ENCODE measurements at regions not wholly inside any gene's neighbourhood (a gene's known extent, or its start where the extent isn't known, plus 50 kb on each side); places are given as distances from the start of the nearest gene placed in this dataset.
"Not testable (repeated sequence)": the region's sequence is repeated elsewhere in the genome, so short reads cannot be mapped to it uniquely, and the experiment has no call there.

DNA sequence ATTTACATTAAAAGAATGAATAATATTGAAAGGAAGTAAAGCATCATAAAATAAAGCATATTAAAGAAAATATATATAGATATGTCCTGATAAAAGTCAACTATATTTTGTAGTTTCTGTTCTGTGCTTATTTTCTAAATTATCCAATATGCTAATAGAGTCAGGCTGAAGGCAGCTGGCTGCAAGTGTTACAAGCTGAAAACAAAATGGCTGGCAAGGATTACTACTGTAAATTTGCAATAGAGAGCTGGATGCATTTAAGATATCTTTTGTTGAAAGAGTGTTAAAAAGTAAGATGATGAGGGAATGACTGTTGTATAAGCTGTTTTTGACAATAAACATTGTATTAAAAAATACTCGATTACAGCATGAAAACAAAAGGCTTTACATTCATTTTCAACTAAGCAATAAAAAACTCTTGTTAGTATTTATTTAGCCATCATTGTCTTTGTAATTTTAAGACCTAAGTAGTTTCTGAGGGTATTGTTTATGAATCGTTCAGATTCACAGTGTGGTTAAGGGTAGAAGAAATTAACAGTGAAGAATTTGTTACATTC lies 76.3 kb downstream of the TANC2 start:
- H3K27ac ChIP-seq (ENCODE audit: insufficient read depth, low read length, poor library complexity, severe bottlenecking): no peak overlapping the region
- Mint-ChIP-seq H3K36me3 (no peaks in the 10 kb centered on the region), H3K4me3 (no peak overlapping the region), H3K9me3 (peaks cover 0 to 1% (median 0%) of the 10 kb centered on the region in 7 donors), H3K4me1 (peaks cover 0 to 6% (median 1%) of the 10 kb centered on the region in 4 donors), H3K27ac (no peak overlapping the region), H3K27me3 (peaks cover 15% of the 10 kb centered on the region)
- H3K36me3 ChIP-seq (ENCODE audit: control insufficient read depth, insufficient read depth, low read length): no peaks in the 10 kb centered on the region
- H3K9me3 ChIP-seq (ENCODE audit: control insufficient read depth in 2 of 2, low read length in 2 of 2): no peaks in the 10 kb centered on the region
- H3K4me1 ChIP-seq (ENCODE audit: control insufficient read depth, insufficient read depth, low read length, poor library complexity, severe bottlenecking): no peaks in the 10 kb centered on the region
- ATAC-seq (ENCODE audit: low read depth in 2 of 2) (no peak), DNase-seq (no peak)
- peaks cover 2% of the 10 kb centered on the region for H3K27me3 ChIP-seq (ENCODE audit: control insufficient read depth, insufficient read depth, low read length)
- H3K4me3 ChIP-seq (ENCODE audit: low read depth, low read length): no peak overlapping the region

DNA sequence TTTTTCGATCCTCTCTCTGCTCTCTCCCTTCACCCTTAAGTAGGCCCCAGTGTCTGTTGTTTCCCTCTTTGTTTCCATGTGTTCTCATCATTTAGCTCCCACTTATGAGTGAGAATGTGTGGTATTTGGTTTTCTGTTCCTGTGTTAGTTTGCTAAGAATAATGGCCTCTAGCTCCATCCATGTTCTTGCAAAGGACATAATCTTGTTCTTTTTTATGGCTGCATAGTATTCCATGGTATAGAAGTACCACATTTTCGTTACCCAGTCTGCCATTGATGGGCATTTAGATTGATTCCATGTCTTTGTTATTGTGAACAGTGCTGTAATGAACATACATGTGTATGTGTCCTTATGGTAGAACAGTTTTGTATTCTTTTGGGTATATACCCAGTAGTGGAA lies 91.5 kb downstream of the TANC2 start:
- not testable (repeated sequence) for H3K4me1 ChIP-seq (ENCODE audit: control insufficient read depth, insufficient read depth, low read length, poor library complexity, severe bottlenecking); H3K36me3 Mint-ChIP-seq; H3K9me3 Mint-ChIP-seq; H3K9me3 ChIP-seq (ENCODE audit: control insufficient read depth in 2 of 2, low read length in 2 of 2); ATAC-seq (ENCODE audit: low read depth in 2 of 2); H3K27ac Mint-ChIP-seq; H3K27ac ChIP-seq (ENCODE audit: insufficient read depth, low read length, poor library complexity, severe bottlenecking); H3K4me3 ChIP-seq (ENCODE audit: low read depth, low read length); H3K36me3 ChIP-seq (ENCODE audit: control insufficient read depth, insufficient read depth, low read length); H3K4me1 Mint-ChIP-seq; DNase-seq; H3K4me3 Mint-ChIP-seq; H3K27me3 ChIP-seq (ENCODE audit: control insufficient read depth, insufficient read depth, low read length); H3K27me3 Mint-ChIP-seq

DNA sequence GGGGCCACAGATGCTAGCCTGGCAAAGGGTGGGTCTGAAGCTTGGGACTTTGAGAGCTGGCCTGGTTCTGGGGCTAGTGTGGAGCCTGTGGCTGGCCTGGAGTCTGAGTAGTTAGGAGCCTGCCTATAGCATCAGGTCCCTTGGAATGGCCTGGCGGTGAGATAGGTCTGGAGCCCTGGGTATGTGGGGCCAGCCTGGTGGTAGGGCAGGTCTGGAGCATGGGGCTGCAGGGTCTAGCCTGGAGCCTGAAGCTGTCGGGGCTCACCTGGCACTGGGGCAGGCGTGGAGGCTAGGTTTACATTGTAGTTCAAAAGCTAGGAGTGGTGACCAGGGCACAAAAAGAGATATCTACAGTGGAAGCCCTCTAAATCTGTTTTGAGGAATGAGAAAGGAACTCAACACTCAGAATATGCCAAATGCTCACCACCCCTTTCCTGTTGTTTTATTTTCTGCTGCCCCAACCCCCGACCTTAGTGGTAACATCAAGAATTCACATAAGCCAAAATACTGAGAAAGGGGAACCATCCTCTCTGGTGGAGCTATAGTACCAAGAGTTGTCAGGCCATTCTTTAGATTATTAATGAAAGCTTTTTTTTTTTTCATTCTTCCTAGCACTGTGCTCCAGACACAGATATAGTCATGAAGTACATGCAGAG lies 100.3 kb downstream of the TANC2 start:
- no peaks in the 10 kb centered on the region for H3K27me3 Mint-ChIP-seq
- peaks cover 0 to 12% (median 5%) of the 10 kb centered on the region in 4 donors for H3K4me1 Mint-ChIP-seq
- ATAC-seq (ENCODE audit: low read depth in 2 of 2) (no peak), DNase-seq (peak in 1 of 3 donors; percentile 78)
- peaks cover 0 to 1% (median 0%) of the 10 kb centered on the region in 7 donors for H3K9me3 Mint-ChIP-seq
- no peaks in the 10 kb centered on the region for H3K27me3 ChIP-seq (ENCODE audit: control insufficient read depth, insufficient read depth, low read length)
- no peaks in the 10 kb centered on the region for H3K9me3 ChIP-seq (ENCODE audit: control insufficient read depth in 2 of 2, low read length in 2 of 2)
- no peak overlapping the region for H3K4me3 Mint-ChIP-seq
- no peak overlapping the region for H3K27ac Mint-ChIP-seq
- no peaks in the 10 kb centered on the region for H3K36me3 Mint-ChIP-seq
- no peak overlapping the region for H3K27ac ChIP-seq (ENCODE audit: insufficient read depth, low read length, poor library complexity, severe bottlenecking)
- H3K4me3 ChIP-seq (ENCODE audit: low read depth, low read length): no peak overlapping the region
- H3K4me1 ChIP-seq (ENCODE audit: control insufficient read depth, insufficient read depth, low read length, poor library complexity, severe bottlenecking): no peaks in the 10 kb centered on the region
- H3K36me3 ChIP-seq (ENCODE audit: control insufficient read depth, insufficient read depth, low read length): no peaks in the 10 kb centered on the region

DNA sequence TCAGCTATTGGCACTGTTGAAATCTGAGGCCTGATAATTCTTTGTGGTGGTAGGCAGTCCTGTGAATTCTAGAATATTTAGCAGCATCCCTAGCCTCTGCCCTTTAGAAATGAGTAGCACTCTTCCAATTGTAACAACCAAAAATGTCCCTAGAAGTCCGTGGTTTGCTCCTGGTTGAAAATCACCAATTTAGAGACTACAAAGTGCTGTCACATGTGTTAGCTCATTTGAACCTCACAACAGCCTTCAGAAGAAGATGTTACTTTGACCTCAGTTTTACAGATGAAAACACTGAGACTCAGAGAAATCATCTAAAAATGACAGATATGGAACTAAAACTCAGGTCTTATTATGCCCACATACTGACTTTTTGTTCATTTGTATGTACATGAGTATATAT lies 103.2 kb downstream of the TANC2 start:
- Mint-ChIP-seq H3K4me3 (no peak overlapping the region), H3K4me1 (peaks cover 0 to 10% (median 5%) of the 10 kb centered on the region in 4 donors), H3K36me3 (no peaks in the 10 kb centered on the region), H3K27me3 (peaks cover 5% of the 10 kb centered on the region), H3K9me3 (no peaks in the 10 kb centered on the region), H3K27ac (no peak overlapping the region)
- no peak for ATAC-seq (ENCODE audit: low read depth in 2 of 2)
- Histone ChIP-seq H3K36me3 (ENCODE audit: control insufficient read depth, insufficient read depth, low read length) (no peaks in the 10 kb centered on the region), H3K27ac (ENCODE audit: insufficient read depth, low read length, poor library complexity, severe bottlenecking) (no peak overlapping the region), H3K4me1 (ENCODE audit: control insufficient read depth, insufficient read depth, low read length, poor library complexity, severe bottlenecking) (no peaks in the 10 kb centered on the region), H3K4me3 (ENCODE audit: low read depth, low read length) (no peak overlapping the region), H3K9me3 (ENCODE audit: control insufficient read depth in 2 of 2, low read length in 2 of 2) (no peaks in the 10 kb centered on the region), H3K27me3 (ENCODE audit: control insufficient read depth, insufficient read depth, low read length) (no peaks in the 10 kb centered on the region)
- no peak for DNase-seq

DNA sequence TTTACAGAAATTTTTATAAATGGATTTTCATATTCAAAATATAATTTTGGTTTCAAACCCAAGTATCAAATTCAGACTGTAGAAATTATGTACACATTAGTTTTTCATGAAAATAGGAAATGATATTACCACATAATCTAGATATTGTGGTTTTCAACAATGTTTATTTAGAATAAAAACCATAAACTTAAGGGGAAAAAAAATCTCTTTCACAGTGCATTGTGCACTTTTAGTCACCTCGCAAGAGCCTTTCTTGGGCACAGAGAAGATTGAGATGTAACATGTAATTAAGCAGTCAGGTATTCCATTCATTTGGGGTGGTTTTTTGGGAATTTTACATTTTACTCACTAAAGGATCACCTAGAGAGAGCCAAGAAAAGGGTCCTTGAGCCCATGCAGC lies 104.0 kb downstream of the TANC2 start:
- no peaks in the 10 kb centered on the region for H3K9me3 ChIP-seq (ENCODE audit: control insufficient read depth in 2 of 2, low read length in 2 of 2)
- no peak for ATAC-seq (ENCODE audit: low read depth in 2 of 2)
- Mint-ChIP-seq H3K36me3 (no peaks in the 10 kb centered on the region), H3K4me3 (no peak overlapping the region), H3K4me1 (peaks cover 0 to 10% (median 5%) of the 10 kb centered on the region in 4 donors), H3K27me3 (peaks cover 5% of the 10 kb centered on the region), H3K27ac (no peak overlapping the region), H3K9me3 (no peaks in the 10 kb centered on the region)
- no peak for DNase-seq
- H3K4me3 ChIP-seq (ENCODE audit: low read depth, low read length): no peak overlapping the region
- no peaks in the 10 kb centered on the region for H3K4me1 ChIP-seq (ENCODE audit: control insufficient read depth, insufficient read depth, low read length, poor library complexity, severe bottlenecking)
- H3K36me3 ChIP-seq (ENCODE audit: control insufficient read depth, insufficient read depth, low read length): no peaks in the 10 kb centered on the region
- H3K27ac ChIP-seq (ENCODE audit: insufficient read depth, low read length, poor library complexity, severe bottlenecking): no peak overlapping the region
- no peaks in the 10 kb centered on the region for H3K27me3 ChIP-seq (ENCODE audit: control insufficient read depth, insufficient read depth, low read length)

DNA sequence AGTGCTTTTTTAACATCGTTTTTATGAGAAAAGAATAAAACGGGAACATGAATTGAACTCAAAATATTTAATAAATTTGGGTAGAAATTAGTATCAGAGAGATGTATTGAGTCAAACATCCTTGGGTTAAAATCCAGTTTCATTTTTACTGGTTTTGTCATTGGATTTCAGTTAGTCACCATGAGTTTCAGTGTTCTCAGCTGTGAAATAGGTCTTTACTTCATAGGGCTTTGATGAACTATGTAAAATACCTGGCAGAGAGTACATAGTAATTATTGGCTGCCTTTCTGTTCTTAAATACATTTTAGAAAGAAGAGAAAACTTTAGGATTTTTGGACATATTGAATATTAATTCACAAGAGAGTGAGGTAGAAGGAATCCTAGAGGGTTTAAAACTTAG lies 105.8 kb downstream of the TANC2 start:
- no peak for DNase-seq

DNA sequence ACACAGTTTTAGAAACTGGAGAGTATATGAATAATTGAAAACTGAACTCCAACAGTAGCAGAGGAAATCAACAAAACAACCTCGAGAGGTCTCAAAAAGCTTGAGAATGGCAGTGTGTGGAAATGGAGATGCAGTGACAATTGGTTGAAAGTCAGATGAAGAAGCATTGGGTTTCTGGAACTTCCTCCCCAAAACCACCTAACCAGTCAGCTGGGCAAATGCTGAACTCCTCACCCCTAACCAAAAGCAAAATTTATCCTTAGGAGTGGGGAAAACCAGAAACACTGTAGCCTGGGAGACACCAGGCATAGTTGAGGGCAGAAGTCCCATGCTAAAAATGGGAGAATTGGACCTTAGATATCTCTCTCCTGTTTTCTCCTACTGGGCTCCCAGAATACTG lies 109.9 kb downstream of the TANC2 start:
- DNase-seq (no peak), ATAC-seq (ENCODE audit: low read depth in 2 of 2) (no peak)
- H3K4me1 Mint-ChIP-seq: no peaks in the 10 kb centered on the region
- H3K27ac Mint-ChIP-seq: no peak overlapping the region
- no peaks in the 10 kb centered on the region for H3K4me1 ChIP-seq (ENCODE audit: control insufficient read depth, insufficient read depth, low read length, poor library complexity, severe bottlenecking)
- H3K27me3 Mint-ChIP-seq: peaks cover 10% of the 10 kb centered on the region
- H3K27ac ChIP-seq (ENCODE audit: insufficient read depth, low read length, poor library complexity, severe bottlenecking): no peak overlapping the region
- H3K4me3 ChIP-seq (ENCODE audit: low read depth, low read length): no peak overlapping the region
- H3K36me3 ChIP-seq (ENCODE audit: control insufficient read depth, insufficient read depth, low read length): no peaks in the 10 kb centered on the region
- no peaks in the 10 kb centered on the region for H3K36me3 Mint-ChIP-seq
- H3K4me3 Mint-ChIP-seq: no peak overlapping the region
- H3K9me3 Mint-ChIP-seq: no peaks in the 10 kb centered on the region
- no peaks in the 10 kb centered on the region for H3K27me3 ChIP-seq (ENCODE audit: control insufficient read depth, insufficient read depth, low read length)
- H3K9me3 ChIP-seq (ENCODE audit: control insufficient read depth in 2 of 2, low read length in 2 of 2): no peaks in the 10 kb centered on the region

More for the DNA sequence above, 105.8 kb downstream of the TANC2 start:
- Histone ChIP-seq H3K4me1 (ENCODE audit: control insufficient read depth, insufficient read depth, low read length, poor library complexity, severe bottlenecking) (no peaks in the 10 kb centered on the region), H3K9me3 (ENCODE audit: control insufficient read depth in 2 of 2, low read length in 2 of 2) (no peaks in the 10 kb centered on the region), H3K27me3 (ENCODE audit: control insufficient read depth, insufficient read depth, low read length) (no peaks in the 10 kb centered on the region), H3K36me3 (ENCODE audit: control insufficient read depth, insufficient read depth, low read length) (no peaks in the 10 kb centered on the region), H3K27ac (ENCODE audit: insufficient read depth, low read length, poor library complexity, severe bottlenecking) (no peak overlapping the region), H3K4me3 (ENCODE audit: low read depth, low read length) (no peak overlapping the region)
- ATAC-seq (ENCODE audit: low read depth in 2 of 2): no peak
- H3K27ac Mint-ChIP-seq: no peak overlapping the region
- H3K27me3 Mint-ChIP-seq: peaks cover 5% of the 10 kb centered on the region
- H3K4me3 Mint-ChIP-seq: no peak overlapping the region
- peaks cover 0 to 5% (median 2%) of the 10 kb centered on the region in 4 donors for H3K4me1 Mint-ChIP-seq
- H3K9me3 Mint-ChIP-seq: no peaks in the 10 kb centered on the region
- H3K36me3 Mint-ChIP-seq: no peaks in the 10 kb centered on the region

DNA sequence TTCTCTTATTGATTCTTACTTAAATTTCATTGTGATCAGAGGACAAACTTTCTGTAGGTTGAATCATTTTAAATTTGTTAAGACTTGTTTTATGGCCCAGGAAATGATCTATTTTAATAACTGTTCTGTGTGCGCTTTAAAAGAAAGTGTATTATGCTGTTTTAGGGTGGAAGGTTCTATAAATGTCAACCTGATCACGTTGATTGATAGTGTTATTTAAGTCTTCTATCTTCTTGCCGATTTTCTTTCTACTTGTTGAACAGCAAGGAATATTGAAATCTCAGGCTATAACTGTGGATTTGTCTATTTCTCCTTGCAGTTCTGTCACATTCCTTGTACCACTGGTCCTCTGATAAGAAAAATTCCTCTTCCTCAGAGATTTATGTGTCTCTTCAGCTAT lies 112.7 kb downstream of the TANC2 start:
- no peaks in the 10 kb centered on the region for H3K9me3 ChIP-seq (ENCODE audit: control insufficient read depth in 2 of 2, low read length in 2 of 2)
- no peak for DNase-seq
- peaks cover 5% of the 10 kb centered on the region for H3K27me3 Mint-ChIP-seq
- H3K4me1 ChIP-seq (ENCODE audit: control insufficient read depth, insufficient read depth, low read length, poor library complexity, severe bottlenecking): no peaks in the 10 kb centered on the region
- no peak overlapping the region for H3K4me3 ChIP-seq (ENCODE audit: low read depth, low read length)
- H3K27ac ChIP-seq (ENCODE audit: insufficient read depth, low read length, poor library complexity, severe bottlenecking): no peak overlapping the region
- H3K4me3 Mint-ChIP-seq: no peak overlapping the region
- no peaks in the 10 kb centered on the region for H3K36me3 Mint-ChIP-seq
- H3K27ac Mint-ChIP-seq: no peak overlapping the region
- no peaks in the 10 kb centered on the region for H3K9me3 Mint-ChIP-seq
- no peaks in the 10 kb centered on the region for H3K36me3 ChIP-seq (ENCODE audit: control insufficient read depth, insufficient read depth, low read length)
- H3K27me3 ChIP-seq (ENCODE audit: control insufficient read depth, insufficient read depth, low read length): no peaks in the 10 kb centered on the region
- no peaks in the 10 kb centered on the region for H3K4me1 Mint-ChIP-seq
- ATAC-seq (ENCODE audit: low read depth in 2 of 2): no peak
